ENCODE measurements at regions not wholly inside any gene's neighbourhood (a gene's known extent, or its start where the extent isn't known, plus 50 kb on each side); places are given as distances from the start of the nearest gene placed in this dataset.

DNA sequence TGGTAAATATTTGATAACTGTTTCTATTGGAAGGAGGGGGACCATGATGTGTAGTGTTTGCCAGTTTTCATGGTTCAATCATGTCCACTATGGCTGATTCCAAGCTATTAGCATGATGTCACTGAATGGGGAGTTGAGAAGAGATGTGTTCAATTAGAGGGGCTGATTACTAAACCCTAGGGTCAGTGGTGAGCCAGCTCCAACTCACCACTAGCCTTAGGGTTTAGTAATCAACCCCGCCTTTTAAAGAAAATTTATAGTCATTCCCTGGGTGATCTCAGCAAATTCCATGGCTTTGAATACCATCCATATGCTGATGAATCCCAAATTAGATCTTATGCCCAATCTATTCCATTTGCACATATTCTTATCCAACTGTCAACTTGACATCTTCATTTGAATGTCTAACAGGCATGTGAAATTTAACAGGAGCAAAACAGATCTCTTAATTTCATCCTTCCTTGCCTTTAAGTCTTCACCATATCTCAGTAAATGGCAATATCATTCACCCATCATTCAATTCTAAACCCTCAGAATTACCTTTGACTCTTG is 98.8 kb downstream of the GCNT1 start:
- TF ChIP-seq POLR2A (IDR thresholded peaks at IDR 0.05) (no peak), POLR2AphosphoS5 (IDR thresholded peaks at IDR 0.05) (no peak)
- TF ChIP-seq, protein P1, sequence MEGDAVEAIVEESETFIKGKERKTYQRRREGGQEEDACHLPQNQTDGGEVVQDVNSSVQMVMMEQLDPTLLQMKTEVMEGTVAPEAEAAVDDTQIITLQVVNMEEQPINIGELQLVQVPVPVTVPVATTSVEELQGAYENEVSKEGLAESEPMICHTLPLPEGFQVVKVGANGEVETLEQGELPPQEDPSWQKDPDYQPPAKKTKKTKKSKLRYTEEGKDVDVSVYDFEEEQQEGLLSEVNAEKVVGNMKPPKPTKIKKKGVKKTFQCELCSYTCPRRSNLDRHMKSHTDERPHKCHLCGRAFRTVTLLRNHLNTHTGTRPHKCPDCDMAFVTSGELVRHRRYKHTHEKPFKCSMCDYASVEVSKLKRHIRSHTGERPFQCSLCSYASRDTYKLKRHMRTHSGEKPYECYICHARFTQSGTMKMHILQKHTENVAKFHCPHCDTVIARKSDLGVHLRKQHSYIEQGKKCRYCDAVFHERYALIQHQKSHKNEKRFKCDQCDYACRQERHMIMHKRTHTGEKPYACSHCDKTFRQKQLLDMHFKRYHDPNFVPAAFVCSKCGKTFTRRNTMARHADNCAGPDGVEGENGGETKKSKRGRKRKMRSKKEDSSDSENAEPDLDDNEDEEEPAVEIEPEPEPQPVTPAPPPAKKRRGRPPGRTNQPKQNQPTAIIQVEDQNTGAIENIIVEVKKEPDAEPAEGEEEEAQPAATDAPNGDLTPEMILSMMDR (IDR thresholded peaks at IDR 0.05): no peak
